Frontal cortex (tissue), 3 donors: ENCODE measurements at regions not wholly inside any gene's neighbourhood (a gene's known extent, or its start where the extent isn't known, plus 50 kb on each side); places are given as distances from the start of the nearest gene placed in this dataset.
"Not testable (repeated sequence)": the region's sequence is repeated elsewhere in the genome, so short reads cannot be mapped to it uniquely, and the experiment has no call there.

ENCODE experiments used
- DNase-seq, 2 donors: peaks; one replicate each; pipeline ENCODE4 v3.0.0; 2012; ENCODE audit warnings: low spot score in 2 of 2
- FAIRE-seq: peaks from 2 replicates; lab custom pipeline; 2012; peaks lifted over from hg19 to GRCh38; lab: Jason Lieb, UNC
- donor health status: control.
- donor health status: control.
- donor health status: control.

DNA sequence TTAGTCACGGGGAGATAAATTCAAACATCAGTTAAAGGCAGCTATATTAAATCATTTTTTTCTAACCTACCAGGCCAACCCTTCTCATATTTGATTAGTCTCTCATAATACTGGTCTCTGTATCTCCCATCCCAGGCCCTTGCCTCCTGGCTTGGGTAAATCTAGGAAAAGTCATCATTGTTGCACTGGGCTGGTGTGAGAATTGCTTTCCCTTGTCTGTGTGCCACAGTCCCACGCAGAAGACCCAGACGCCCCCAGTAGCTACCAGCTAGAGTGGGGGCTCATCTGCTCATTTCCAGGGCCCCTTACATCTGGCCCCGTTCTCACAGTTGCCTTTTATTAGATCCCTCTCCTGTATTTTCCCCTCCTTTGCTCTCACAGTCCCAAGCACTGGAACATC is 67.6 kb upstream of the VIPR2 start:
- FAIRE-seq (no peak), DNase-seq (no peak)

DNA sequence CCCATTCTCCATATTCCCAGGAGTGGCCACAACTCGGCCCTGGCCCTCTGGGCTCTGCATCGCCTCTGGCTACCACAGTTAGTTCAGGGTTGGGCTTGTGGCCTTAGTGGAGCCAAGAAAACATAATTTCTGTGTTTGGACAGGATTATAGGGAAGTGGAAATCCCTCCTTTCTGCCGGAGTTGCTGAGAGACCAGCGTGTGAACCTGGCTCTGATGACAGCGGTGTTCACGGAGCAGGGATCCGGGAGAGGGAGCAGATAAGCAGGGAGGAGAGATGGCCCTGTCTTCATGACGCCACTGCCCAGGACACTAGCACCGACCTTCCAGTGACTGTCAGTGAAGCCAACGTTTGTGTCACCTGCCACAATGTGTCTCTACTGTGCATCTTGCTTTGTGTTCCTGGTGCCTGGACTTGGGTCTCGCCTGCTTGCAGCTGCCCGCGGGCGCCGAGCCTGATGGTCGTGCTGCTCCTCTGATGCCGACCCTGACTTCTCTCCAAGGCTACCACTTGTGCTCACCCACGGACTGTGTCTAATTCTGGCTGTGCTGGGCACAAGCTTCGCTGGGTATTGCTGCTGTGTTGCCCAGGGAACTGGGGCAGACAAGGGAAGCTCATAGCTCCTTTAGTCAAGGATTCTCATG is 67.0 kb upstream of the VIPR2 start:
- DNase-seq (peak in 1 of 2 donors; percentile 34), FAIRE-seq (no peak)

DNA sequence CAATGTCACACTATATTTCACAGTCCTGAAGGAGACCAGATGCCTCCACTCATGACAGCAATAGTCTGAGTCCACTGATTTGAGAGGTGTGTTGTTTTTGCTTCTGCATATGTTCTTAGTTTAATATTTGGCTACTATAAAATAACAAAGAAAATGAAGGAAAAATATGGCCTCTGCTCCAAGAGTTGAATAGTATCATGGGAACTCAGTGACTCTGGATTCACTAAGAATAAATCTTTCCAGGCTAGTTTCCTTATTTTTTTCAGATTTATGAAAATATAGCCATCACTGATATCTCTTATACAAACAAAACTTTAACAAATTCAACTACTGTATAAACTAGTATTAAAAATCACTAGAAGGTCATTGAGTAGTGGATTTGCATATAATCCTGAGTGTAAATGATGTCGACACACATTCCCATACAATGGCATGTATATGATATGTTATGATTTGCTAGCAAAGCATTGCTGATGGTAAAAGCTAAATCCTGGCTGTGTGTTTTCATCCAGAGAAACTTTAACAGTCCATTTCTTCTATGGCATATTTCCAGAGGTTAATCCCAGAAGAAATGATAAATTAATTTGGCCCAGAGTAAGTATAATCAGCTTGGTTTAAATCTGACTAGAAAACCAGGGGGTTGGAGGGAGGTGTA is 66.0 kb upstream of the VIPR2 start:
- FAIRE-seq = no peak
- no peak for DNase-seq

DNA sequence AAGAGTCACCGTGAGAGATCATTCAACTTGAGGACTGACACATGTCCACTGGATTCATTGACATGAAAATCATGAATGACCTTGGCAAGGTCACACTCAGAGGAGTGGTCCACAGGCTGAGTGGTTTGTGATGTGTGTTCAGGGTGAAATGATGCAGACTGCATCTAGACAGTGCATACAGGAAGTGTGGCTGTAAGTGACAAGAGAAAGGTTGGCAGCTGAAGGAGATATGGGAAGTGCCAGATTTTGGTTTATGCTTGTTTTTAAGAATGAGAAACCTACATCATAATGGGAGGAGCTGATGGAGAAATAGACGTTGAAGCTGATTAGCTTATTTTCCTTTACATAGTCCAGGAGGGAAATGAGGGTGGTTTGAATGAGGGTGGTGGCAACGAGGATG is 64.8 kb upstream of the VIPR2 start:
- no peak for DNase-seq
- no peak for FAIRE-seq

DNA sequence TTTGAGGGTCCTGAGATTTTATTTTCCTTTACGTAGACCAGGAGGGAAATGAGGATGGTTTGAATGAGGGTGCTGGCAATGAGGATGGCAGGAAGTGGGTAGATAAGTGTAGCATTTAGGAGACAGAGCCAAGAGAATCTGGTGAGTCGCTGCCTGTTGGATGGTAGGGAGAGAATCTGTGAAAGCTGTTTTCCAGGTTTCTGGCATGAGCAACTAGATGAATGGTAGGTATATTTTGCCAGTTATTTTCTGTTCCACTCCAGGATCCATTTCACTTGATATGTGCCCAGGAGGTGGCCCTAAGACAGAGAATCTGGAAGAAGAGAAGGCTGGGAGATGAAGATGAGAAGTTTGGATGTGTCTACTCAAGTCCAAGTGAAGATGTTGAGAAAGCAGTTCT is 63.3 kb upstream of the VIPR2 start:
- DNase-seq (no peak), FAIRE-seq (no peak)

DNA sequence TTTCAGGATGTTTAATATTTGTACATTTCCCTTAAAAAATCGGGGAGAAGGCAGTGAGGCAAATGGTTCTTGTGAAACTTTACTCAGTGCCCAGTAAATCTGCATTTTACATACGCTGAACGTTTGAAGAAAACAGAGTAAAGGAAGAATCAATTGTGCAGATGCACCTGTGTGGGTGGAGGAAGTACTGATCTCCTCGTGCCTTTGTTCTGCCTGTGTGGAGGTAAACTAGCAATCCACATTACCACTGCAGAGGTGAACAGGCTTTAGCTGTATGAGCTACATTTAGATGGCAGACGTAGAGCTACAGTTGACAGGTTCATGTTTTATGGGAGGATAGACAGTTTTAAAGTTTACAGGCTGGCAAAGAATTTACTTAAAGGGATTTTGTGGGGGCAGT is 62.7 kb upstream of the VIPR2 start:
- no peak for FAIRE-seq

DNA sequence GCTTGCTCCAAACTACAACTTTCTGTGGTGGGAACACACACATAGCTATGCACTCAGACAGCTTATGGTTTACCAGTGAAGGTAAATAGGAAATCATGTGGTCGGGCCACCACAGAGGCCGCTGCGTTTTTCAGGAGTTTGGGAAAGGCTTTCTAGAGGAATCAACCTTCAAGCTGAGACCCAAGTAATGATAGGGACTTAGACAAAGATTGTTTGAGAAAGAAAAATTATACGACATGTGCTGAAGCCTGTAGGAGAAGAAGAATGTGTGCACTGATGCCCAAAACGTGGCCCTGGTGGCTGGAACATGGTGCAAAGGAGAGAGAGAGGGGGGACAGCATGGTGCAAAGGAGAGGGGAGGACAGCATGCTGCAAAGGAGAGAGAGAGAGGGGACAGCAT is 61.2 kb upstream of the VIPR2 start:
- no peak for DNase-seq
- no peak for FAIRE-seq

More for the DNA sequence above, 62.7 kb upstream of the VIPR2 start:
- DNase-seq = no peak

DNA sequence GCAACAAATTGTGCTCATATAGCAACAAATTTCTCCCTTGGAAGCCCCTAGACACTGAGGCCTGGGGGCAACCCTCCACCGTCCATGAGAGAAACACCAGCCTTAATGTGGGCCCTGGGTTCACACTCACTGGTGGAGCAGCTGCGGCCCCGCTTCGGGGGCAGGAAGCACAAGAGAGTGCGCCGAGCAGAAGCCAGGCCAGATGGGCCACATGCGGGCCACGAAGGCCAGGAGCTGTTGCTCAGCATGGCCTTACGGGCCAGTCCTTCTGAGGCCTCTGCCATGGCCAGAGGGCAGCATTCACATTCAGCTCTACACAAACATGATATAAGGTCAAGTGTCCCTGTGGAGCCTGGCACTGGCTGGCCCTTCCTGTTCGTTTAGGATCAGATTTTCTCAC is 60.0 kb upstream of the VIPR2 start:
- FAIRE-seq (no peak), DNase-seq (no peak)

DNA sequence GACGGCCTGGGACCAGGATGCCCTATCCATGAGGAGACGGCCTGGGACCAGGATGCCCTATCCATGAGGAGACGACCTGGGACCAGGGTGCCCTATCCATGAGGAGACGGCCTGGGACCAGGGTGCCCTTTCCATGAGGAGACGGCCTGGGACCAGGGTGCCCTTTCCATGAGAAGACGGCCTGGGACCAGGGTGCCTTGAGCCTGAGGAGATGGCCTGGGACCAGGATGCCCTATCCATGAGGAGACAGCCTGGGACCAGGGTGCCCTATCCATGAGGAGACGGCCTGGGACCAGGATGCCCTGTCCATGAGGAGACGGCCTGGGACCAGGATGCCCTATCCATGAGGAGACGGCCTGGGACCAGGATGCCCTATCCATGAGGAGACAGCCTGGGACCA is 58.6 kb upstream of the VIPR2 start:
- not testable (repeated sequence) for FAIRE-seq, DNase-seq

DNA sequence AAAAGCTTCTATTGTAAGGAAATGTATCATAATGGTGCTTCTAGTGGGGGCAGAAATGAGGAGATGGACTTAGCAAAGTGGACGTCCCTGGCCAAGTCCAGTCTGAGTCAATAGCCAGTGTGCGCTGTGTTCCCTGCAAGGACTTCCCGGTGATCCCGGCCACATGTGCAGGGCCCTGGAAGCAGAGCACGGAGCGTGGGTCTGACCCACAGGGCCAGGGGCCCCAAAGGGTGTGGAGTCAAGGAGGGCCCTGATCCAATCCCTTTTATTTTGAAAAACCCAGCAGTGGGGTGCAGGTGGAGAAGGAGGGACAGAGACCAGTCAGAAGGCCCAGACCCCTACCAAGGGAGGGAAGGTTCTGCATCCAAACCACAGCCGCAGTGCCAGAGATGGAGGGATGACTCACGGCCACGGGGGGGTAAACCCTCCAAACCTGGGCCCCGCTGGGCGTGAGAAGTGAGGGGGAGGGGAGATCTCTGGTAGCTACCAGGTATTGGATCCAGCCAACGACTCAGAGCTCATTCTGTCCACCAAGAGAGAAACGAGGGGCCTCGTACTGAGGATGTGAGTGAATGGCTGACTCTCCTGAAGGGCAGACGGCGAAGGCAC is 57.2 kb upstream of the VIPR2 start:
- DNase-seq (no peak), FAIRE-seq (no peak)

DNA sequence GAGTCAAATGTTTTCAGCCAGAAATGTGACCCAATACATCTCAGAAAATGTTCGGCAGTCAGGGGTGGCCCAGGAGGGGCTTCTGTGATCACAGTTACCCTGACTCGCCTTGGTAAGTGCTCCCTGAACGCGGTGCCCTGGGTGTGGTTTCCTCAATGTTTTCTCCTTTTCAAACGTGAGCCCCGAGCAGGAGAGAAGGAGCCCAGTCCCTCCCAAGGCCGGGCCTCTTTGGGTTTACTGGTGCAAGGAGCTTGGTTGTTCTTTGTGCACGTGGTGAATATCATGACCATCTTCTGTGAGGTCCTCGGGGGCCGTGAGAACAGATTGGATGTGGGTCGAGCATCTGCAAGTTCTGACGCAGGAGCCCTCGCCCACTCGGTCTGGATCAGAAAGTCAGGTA is 55.8 kb upstream of the VIPR2 start:
- DNase-seq = no peak
- FAIRE-seq = no peak

DNA sequence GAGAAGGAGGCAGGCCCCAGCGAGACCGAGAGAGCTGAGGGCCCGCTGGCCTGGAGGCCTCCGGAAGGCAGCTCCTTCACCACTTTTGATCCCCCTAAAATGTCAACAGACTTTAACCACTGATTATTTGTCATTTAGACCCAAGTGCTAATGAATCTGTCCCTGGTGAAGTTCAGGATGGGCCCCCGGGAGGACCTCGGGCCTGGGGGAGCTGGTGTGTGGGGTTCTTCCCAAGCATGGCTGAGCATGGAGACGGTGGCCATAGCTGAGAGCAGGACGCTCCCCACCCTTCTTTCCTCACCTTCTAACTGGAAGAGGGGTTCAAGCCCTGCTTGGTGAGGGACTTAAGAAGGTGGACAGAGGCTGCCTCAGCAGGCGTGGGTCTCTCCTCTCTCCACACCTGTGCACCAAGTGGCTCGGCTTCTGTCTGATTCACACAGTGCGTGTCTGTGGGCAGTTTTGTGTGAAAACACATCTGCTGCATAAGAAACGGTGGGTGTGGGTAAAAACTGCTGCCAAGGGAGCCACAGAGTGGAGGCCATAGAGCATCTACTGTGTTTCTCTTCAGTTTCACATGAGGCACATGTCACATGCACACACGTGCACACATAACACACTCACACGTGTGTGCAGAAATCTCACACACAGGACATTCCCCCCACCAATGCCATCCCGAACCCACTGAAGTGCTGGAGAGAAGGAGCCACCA is 53.5 kb upstream of the VIPR2 start:
- DNase-seq (no peak), FAIRE-seq (no peak)

DNA sequence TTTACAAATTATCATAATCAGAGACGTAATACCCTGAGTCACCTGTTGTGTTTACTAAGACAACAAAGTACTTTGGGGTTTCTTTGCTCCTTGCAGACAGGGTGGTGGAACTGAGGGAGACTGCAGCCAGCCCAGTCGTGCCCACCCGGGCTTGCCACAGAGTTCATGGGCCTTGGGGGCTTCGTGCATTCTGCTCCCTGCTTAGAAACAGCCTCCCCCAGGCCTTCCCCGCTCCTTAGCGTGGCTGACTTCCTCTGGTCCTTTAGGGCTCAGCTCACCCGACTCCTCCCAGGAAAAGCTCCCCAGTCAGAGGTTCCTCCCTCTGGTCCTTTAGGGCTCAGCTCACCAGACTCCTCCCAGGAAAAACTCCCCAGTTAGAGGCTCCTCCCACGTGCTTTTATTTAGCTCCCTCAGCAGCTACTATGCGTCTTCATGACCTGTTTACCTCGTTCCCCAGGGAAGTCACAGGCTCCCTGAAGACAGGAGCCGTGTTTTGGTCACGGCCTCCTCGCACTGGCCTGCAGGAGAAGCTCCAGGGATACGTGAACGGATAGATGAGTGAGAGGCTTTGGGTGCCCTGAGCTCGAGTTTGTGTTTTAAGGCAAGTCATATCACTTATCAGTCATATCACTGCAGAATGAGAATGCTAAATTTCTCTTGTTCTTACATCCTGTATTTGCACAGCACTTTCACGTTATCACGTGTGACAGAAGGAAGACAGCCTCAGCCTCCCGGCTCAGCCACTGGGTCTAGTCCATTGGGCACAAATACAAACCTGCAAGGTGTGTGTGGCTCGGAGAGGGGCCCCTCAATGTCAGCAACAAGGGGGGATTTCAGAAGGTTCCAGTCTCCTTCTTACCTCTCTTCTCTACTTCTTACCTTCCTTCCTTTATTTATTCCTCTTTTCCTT is 52.7 kb upstream of the VIPR2 start:
- FAIRE-seq (no peak), DNase-seq (no peak)

DNA sequence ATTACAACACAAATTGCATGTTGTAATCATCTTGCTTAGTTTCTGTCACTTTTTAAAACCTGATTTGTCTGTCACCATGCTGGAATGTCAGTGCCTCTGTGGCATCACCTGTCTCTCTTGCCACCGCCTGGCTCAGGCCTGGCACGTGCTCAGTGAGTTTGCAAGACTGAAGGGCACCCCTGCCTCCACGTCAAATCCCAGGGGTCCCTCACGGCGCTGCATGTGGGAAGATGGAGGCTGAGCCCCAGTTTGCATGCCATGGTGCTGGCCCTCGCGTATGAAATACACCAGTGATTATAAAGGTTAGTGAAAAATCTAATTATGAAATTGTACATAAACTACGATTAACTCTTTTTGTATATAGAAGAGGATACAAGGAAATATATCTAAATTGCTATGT is 51.9 kb upstream of the VIPR2 start:
- DNase-seq = no peak
- no peak for FAIRE-seq

DNA sequence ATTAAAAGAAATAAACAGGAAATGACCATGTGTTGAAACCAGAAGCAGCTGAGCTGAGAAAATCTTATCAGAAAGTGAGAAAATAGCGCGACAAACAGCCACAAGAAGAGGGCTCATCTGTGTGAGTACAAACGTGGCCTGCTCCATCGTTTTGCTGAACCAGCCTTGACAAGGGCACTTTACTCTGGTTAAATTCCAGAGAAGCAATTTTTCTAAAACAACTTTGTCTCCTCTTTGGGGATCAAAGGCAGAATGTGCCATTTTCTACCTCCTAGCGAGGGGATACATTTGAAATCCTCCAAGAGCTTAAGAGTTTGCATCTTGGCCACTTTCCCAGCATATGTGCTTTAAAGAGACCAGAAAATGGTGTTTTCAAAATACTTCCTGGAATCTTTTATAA is 51.3 kb upstream of the VIPR2 start:
- DNase-seq = no peak
- FAIRE-seq = no peak
